Peyer's patch (tissue), 4 donors: ENCODE measurements at regions not wholly inside any gene's neighbourhood (a gene's known extent, or its start where the extent isn't known, plus 50 kb on each side); places are given as distances from the start of the nearest gene placed in this dataset.

Experiments used
- DNase-seq, 3 donors: peaks; one replicate each; pipeline ENCODE4 v3.0.0-alpha.2; 2017 to 2019
- H3K27ac ChIP-seq, 4 donors: fragments of 200-600 bp; sonication (generic); one replicate each; pipeline ENCODE4 v1.5.1; 2016 to 2019
- H3K27me3 ChIP-seq, 2 donors: fragments of 200-600 bp; sonication (generic); one replicate each; pipeline ENCODE4 v1.5.1; 2019
- H3K36me3 ChIP-seq, 3 donors: fragments of 200-600 bp; sonication (generic); one replicate each; pipeline ENCODE4 v1.5.1; 2016 to 2019
- H3K4me1 ChIP-seq, 4 donors: fragments of 200-600 bp; sonication (generic); one replicate each; pipeline ENCODE4 v1.5.1; 2016 to 2019
- H3K4me3 ChIP-seq, 4 donors: fragments of 200-600 bp; sonication (generic); 1 replicate in 3 of 4; 2 replicates in 1 of 4; pipeline ENCODE4 v1.5.1; 2016 to 2019; ENCODE audit warnings: mild to moderate bottlenecking in 1 of 4
- H3K9me3 ChIP-seq, 4 donors: fragments of 200-600 bp; sonication (generic); one replicate each; pipeline ENCODE4 v1.5.1; 2016 to 2019; ENCODE audit warnings: mild to moderate bottlenecking in 1 of 4
- CTCF ChIP-seq, 6 experiments: fragments of 450-650 bp in 4 of 6; fragments of 200-600 bp in 2 of 6; sonication (generic) in 1 of 6; IDR thresholded peaks; one replicate each; pipeline ENCODE4 v1.5.1; 2017 to 2019; ENCODE audit warnings: antibody characterized with exemption in 6 of 6, mild to moderate bottlenecking in 3 of 6, moderate library complexity in 1 of 6
- POLR2A ChIP-seq, 2 donors: fragments of 450-650 bp; IDR thresholded peaks; one replicate each; pipeline ENCODE4 v1.5.1; 2017; ENCODE audit warnings: antibody characterized with exemption in 2 of 2, mild to moderate bottlenecking in 2 of 2, moderate library complexity in 2 of 2

- Histone ChIP-seq H3K4me1 (no peaks in the 10 kb centered on the region), H3K4me3 (no peak overlapping the region), H3K9me3 (no peaks in the 10 kb centered on the region), H3K36me3 (no peaks in the 10 kb centered on the region), H3K27ac (no peak overlapping the region), H3K27me3 (no peaks in the 10 kb centered on the region)
- DNase-seq: no peak
- TF ChIP-seq POLR2A (IDR thresholded peaks at IDR 0.05): no peak
- no peak for TF ChIP-seq CTCF (IDR thresholded peaks at IDR 0.05)
These were observed 364.3 kb upstream of the PTCHD4 start for GRCh38 chr6:48475275-48475674.

GRCh38 chr6:48474830-48475229 lies 363.8 kb upstream of the PTCHD4 start:
- H3K4me3 ChIP-seq: no peak overlapping the region
- DNase-seq: no peak
- H3K9me3 ChIP-seq: no peaks in the 10 kb centered on the region
- H3K27ac ChIP-seq: no peak overlapping the region
- no peaks in the 10 kb centered on the region for H3K27me3 ChIP-seq
- no peaks in the 10 kb centered on the region for H3K4me1 ChIP-seq
- no peak for TF ChIP-seq CTCF (IDR thresholded peaks at IDR 0.05)
- no peak for TF ChIP-seq POLR2A (IDR thresholded peaks at IDR 0.05)
- no peaks in the 10 kb centered on the region for H3K36me3 ChIP-seq

- no peak for DNase-seq
- Histone ChIP-seq H3K27ac (no peak overlapping the region), H3K9me3 (no peaks in the 10 kb centered on the region), H3K27me3 (no peaks in the 10 kb centered on the region), H3K36me3 (no peaks in the 10 kb centered on the region), H3K4me1 (no peaks in the 10 kb centered on the region), H3K4me3 (no peak overlapping the region)
- no peak for TF ChIP-seq POLR2A (IDR thresholded peaks at IDR 0.05)
- TF ChIP-seq CTCF (IDR thresholded peaks at IDR 0.05): no peak
These were observed 363.1 kb upstream of the PTCHD4 start for GRCh38 chr6:48474136-48474535.

DNA sequence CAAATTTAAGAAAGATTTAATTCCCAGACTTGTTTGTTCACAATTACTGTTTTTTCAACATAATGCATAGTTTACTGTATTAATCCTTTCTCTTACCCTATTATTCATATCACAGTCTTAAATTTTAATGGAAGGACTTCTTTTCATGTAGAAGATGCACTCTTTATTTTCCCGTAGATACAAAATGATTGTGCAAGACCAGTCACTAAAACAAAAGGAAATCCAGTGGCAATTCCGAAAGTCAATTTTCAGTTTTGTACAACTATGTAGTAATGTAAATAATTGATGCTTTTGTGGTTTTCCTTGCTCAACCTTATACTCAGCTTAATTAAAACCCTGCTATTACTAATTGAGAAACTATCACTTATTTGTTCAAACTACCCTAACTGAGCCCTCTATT lies 361.5 kb upstream of the PTCHD4 start:
- no peak for DNase-seq
- H3K36me3 ChIP-seq: no peaks in the 10 kb centered on the region
- no peaks in the 10 kb centered on the region for H3K4me1 ChIP-seq
- H3K4me3 ChIP-seq: no peak overlapping the region
- H3K27ac ChIP-seq: no peak overlapping the region
- H3K9me3 ChIP-seq: no peaks in the 10 kb centered on the region
- no peak for TF ChIP-seq POLR2A (IDR thresholded peaks at IDR 0.05)
- no peak for TF ChIP-seq CTCF (IDR thresholded peaks at IDR 0.05)
- no peaks in the 10 kb centered on the region for H3K27me3 ChIP-seq

GRCh38 chr6:48472091-48472490 lies 361.1 kb upstream of the PTCHD4 start:
- Histone ChIP-seq H3K9me3 (no peaks in the 10 kb centered on the region), H3K27me3 (no peaks in the 10 kb centered on the region), H3K27ac (no peak overlapping the region), H3K36me3 (no peaks in the 10 kb centered on the region), H3K4me3 (no peak overlapping the region), H3K4me1 (no peaks in the 10 kb centered on the region)
- DNase-seq: no peak
- TF ChIP-seq CTCF (IDR thresholded peaks at IDR 0.05) (no peak), POLR2A (IDR thresholded peaks at IDR 0.05) (no peak)

GRCh38 chr6:48471326-48471725 lies 360.3 kb upstream of the PTCHD4 start:
- TF ChIP-seq POLR2A (IDR thresholded peaks at IDR 0.05): no peak
- H3K27me3 ChIP-seq: no peaks in the 10 kb centered on the region
- H3K9me3 ChIP-seq: no peaks in the 10 kb centered on the region
- H3K36me3 ChIP-seq: no peaks in the 10 kb centered on the region
- H3K4me1 ChIP-seq: no peaks in the 10 kb centered on the region
- no peak for DNase-seq
- no peak overlapping the region for H3K4me3 ChIP-seq
- no peak overlapping the region for H3K27ac ChIP-seq
